ENCODE measurements at regions not wholly inside any gene's neighbourhood (a gene's known extent, or its start where the extent isn't known, plus 50 kb on each side); places are given as distances from the start of the nearest gene placed in this dataset.

DNA sequence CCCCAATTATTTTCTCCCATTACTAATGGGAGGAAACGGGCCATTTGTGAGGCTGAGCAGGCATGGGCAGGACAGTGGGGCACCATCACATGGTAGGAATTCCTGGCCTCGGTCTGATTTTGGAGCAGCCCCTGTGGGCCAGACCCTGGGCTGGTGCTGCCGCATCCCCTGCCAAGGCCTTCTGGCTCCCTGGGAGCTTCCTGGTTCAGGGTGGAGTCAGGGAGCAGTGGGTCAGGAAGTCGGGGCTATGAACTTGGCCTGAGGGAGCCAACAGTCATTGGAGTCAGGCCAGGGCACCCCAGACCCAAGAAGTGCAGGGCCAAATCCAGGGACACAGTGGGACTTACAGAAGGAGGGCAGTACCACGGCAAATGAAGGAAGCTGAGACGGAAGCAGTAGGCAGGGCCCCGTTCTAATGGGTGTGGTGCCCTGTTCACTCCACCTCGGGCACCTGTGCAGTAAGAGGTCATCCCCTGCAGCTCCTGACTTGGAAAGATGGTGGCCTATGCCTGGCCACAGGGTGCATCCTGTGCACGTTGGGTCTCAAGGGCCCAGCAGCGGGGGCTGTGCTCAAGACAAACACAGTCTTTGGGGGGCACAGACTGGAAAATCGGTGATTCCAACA is 328.1 kb downstream of the SMAD2 start:
- DNase-seq (no peak), ATAC-seq (ENCODE audit: insufficient read depth, low FRiP score) (no peak)
- H3K27me3 ChIP-seq (ENCODE audit: control insufficient read depth in 3 of 3, insufficient read depth in 3 of 3, low read length in 2 of 3), result no peaks in the 10 kb centered on the region
- WGBS, 2 donors, result 83 to 86% methylated on average over 11 of the region's 11 CpGs
- H3K27ac ChIP-seq (ENCODE audit: low read depth in 1 of 2, low read length in 1 of 2), result no peak overlapping the region
- peaks cover 0 to 2% (median 0%) of the 10 kb centered on the region in 4 donors for H3K9me3 ChIP-seq (ENCODE audit: control insufficient read depth in 4 of 4, insufficient read depth in 3 of 4, low read length in 3 of 4)
- TF ChIP-seq, protein P1, sequence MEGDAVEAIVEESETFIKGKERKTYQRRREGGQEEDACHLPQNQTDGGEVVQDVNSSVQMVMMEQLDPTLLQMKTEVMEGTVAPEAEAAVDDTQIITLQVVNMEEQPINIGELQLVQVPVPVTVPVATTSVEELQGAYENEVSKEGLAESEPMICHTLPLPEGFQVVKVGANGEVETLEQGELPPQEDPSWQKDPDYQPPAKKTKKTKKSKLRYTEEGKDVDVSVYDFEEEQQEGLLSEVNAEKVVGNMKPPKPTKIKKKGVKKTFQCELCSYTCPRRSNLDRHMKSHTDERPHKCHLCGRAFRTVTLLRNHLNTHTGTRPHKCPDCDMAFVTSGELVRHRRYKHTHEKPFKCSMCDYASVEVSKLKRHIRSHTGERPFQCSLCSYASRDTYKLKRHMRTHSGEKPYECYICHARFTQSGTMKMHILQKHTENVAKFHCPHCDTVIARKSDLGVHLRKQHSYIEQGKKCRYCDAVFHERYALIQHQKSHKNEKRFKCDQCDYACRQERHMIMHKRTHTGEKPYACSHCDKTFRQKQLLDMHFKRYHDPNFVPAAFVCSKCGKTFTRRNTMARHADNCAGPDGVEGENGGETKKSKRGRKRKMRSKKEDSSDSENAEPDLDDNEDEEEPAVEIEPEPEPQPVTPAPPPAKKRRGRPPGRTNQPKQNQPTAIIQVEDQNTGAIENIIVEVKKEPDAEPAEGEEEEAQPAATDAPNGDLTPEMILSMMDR (IDR thresholded peaks at IDR 0.05; ENCODE audit: control extremely low read depth, extremely low read depth), result no peak
- H3K4me1 ChIP-seq (ENCODE audit: control insufficient read depth in 5 of 5, insufficient read depth in 5 of 5, low read length in 5 of 5), result peaks cover 0 to 8% (median 0%) of the 10 kb centered on the region in 5 donors
- H3K36me3 ChIP-seq (ENCODE audit: control insufficient read depth in 4 of 4, insufficient read depth in 4 of 4, low read length in 4 of 4), result no peaks in the 10 kb centered on the region
- no peak overlapping the region for H3K9ac ChIP-seq (ENCODE audit: insufficient read depth in 1 of 2, low read length in 2 of 2)
- H3K4me3 ChIP-seq, result no peak overlapping the region

DNA sequence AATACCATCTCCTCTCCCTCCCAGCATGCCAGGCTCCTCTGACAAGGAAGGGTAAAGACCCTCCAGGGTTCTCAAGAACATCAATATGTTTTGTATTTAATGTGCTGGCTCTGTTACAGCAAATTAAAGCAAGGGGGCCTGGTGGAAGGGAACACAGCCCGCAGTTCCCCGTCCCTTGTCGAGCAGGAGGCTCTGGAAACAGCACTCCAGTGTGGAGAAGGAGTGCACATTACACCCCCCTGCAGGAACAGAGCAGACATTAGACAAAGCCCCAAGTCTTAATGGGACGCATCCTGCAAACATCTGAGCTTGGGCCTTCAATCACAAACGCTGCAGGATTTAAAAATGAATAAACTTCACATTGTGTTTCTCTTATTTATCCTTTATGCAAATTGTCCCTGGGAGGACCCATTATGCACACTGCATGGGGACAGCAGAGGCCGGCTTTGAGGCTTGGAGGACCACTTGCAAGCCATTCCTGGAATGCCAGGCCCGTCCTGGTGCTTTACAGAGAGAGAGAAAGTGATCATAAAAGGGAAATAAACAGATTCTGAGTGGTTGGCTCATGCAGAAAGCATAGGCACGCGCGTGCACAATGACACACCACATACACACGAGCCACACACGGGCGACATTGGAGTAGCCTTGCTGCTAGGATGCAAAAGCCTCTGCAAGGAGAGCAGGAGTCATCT is 328.7 kb downstream of the SMAD2 start:
- ATAC-seq (ENCODE audit: insufficient read depth, low FRiP score) (no peak), DNase-seq (no peak)
- H3K36me3 ChIP-seq (ENCODE audit: control insufficient read depth in 4 of 4, insufficient read depth in 4 of 4, low read length in 4 of 4), result no peaks in the 10 kb centered on the region
- H3K9ac ChIP-seq (ENCODE audit: insufficient read depth in 1 of 2, low read length in 2 of 2), result no peak overlapping the region
- H3K27me3 ChIP-seq (ENCODE audit: control insufficient read depth in 3 of 3, insufficient read depth in 3 of 3, low read length in 2 of 3), result no peaks in the 10 kb centered on the region
- peaks cover 0 to 8% (median 0%) of the 10 kb centered on the region in 5 donors for H3K4me1 ChIP-seq (ENCODE audit: control insufficient read depth in 5 of 5, insufficient read depth in 5 of 5, low read length in 5 of 5)
- peaks cover 0 to 2% (median 0%) of the 10 kb centered on the region in 4 donors for H3K9me3 ChIP-seq (ENCODE audit: control insufficient read depth in 4 of 4, insufficient read depth in 3 of 4, low read length in 3 of 4)
- no peak overlapping the region for H3K4me3 ChIP-seq
- no peak overlapping the region for H3K27ac ChIP-seq (ENCODE audit: low read depth in 1 of 2, low read length in 1 of 2)
- 70 to 77% methylated on average over 13 of the region's 13 CpGs for WGBS, 2 donors
- TF ChIP-seq, protein P1 (IDR thresholded peaks at IDR 0.05; ENCODE audit: control extremely low read depth, extremely low read depth), result no peak

DNA sequence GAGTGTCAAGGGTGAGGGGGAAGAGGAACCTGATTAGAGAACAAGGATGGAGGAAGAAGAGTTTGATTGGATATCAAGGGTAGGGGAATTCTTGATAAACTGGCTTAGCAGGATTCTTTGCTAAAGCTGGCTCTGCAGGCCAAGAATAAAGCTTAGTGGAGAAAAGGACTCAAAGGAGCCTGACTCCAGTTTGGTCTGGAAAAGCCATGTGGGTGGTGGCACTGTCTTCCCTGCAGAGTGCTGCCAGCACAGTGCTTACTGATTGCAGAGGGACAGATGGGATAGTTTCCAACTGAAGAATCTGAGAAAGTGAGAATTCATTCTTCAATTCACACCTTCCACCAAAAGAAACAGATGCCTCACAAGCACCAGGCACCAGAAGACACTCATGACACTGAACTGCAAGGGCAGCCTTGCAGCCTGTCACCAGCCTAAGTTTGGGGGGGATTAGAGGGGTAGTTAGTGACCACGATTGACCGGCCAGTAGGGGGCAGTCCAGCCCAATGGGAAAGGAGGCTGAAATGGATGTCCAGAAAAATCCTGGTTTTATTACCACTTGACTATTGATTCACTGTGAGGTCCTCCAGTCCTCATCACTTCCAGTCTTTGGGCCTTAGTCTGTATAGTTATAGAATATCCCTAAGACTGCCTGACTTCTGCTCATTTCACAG is 334.5 kb downstream of the SMAD2 start:
- peaks cover 0 to 2% (median 0%) of the 10 kb centered on the region in 5 donors for H3K4me1 ChIP-seq (ENCODE audit: control insufficient read depth in 5 of 5, insufficient read depth in 5 of 5, low read length in 5 of 5)
- no peak for ATAC-seq (ENCODE audit: insufficient read depth, low FRiP score)
- WGBS, 2 donors, result 0 to 7% methylated on average over 2 of the region's 2 CpGs
- no peaks in the 10 kb centered on the region for H3K36me3 ChIP-seq (ENCODE audit: control insufficient read depth in 4 of 4, insufficient read depth in 4 of 4, low read length in 4 of 4)
- H3K4me3 ChIP-seq, result no peak overlapping the region
- TF ChIP-seq, protein P1 (IDR thresholded peaks at IDR 0.05; ENCODE audit: control extremely low read depth, extremely low read depth), result no peak
- H3K9me3 ChIP-seq (ENCODE audit: control insufficient read depth in 4 of 4, insufficient read depth in 3 of 4, low read length in 3 of 4), result peaks cover 0 to 7% (median 0%) of the 10 kb centered on the region in 4 donors
- DNase-seq, result peak in 2 of 3 donors; percentile 15 to 47
- H3K9ac ChIP-seq (ENCODE audit: insufficient read depth in 1 of 2, low read length in 2 of 2), result no peak overlapping the region
- peaks cover 0 to 25% (median 20%) of the 10 kb centered on the region in 3 donors for H3K27me3 ChIP-seq (ENCODE audit: control insufficient read depth in 3 of 3, insufficient read depth in 3 of 3, low read length in 2 of 3)
- H3K27ac ChIP-seq (ENCODE audit: low read depth in 1 of 2, low read length in 1 of 2), result no peak overlapping the region

Data from lung (tissue), 11 donors.